ENCODE measurements at regions not wholly inside any gene's neighbourhood (a gene's known extent, or its start where the extent isn't known, plus 50 kb on each side); places are given as distances from the start of the nearest gene placed in this dataset.

DNA sequence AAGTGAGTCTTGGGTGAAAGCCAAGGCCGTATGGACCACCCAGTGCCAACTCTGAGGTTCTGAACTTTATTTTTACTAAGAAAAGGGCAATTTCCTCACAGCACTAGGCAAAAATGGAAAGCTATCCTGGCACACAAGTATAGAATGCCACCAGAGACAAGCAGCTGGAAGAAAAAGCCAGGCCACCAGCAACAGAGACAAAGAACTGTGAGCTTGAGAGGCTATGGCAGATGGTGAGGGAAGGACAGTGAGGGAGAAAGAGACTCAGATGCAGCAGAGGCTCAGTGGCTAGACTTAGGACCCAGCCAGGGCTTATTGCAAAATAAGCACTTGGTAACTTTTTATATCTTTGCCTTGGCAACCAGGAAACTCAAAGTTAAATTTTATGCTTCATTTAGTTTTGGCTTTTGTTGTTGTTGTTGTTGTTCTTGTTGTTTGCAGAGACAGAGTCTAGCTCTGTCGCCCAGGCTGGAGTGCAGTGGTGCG, 78.0 kb upstream of the BZW1 start:
- TF ChIP-seq POLR2A (IDR thresholded peaks at IDR 0.05; ENCODE audit: extremely low read depth, insufficient read length) (no peak), MYC (IDR thresholded peaks at IDR 0.05; ENCODE audit: low read depth, low read length) (no peak)
- TF ChIP-seq, protein P1, sequence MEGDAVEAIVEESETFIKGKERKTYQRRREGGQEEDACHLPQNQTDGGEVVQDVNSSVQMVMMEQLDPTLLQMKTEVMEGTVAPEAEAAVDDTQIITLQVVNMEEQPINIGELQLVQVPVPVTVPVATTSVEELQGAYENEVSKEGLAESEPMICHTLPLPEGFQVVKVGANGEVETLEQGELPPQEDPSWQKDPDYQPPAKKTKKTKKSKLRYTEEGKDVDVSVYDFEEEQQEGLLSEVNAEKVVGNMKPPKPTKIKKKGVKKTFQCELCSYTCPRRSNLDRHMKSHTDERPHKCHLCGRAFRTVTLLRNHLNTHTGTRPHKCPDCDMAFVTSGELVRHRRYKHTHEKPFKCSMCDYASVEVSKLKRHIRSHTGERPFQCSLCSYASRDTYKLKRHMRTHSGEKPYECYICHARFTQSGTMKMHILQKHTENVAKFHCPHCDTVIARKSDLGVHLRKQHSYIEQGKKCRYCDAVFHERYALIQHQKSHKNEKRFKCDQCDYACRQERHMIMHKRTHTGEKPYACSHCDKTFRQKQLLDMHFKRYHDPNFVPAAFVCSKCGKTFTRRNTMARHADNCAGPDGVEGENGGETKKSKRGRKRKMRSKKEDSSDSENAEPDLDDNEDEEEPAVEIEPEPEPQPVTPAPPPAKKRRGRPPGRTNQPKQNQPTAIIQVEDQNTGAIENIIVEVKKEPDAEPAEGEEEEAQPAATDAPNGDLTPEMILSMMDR (IDR thresholded peaks at IDR 0.05; ENCODE audit: low read depth, low read length) = no peak
- TF ChIP-seq, protein P2, sequence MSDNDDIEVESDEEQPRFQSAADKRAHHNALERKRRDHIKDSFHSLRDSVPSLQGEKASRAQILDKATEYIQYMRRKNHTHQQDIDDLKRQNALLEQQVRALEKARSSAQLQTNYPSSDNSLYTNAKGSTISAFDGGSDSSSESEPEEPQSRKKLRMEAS (IDR thresholded peaks at IDR 0.05; ENCODE audit: low read depth, low read length) = no peak
- DNase-seq (ENCODE audit: low read depth) = no peak

DNA sequence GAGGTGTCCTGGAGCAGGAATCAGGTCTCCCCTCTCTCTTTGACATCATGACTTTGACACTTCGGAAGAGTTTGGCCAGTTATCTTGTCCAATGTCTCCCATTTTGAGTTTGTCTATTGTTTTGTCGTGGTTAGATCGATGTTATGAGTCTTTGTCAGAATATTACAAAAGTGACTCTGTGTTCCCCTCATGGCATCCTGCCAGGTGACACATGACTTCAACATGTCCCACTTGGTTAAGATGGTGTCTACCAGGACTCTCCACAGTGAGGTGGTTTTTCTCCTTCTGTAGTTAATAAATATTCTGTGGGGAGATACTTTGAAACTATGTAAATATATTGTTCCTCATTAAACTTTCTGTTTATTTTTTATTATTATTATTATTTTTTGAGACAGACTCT, 76.6 kb upstream of the BZW1 start:
- no peak for DNase-seq (ENCODE audit: low read depth)
- no peak overlapping the region for H3K4me3 ChIP-seq (ENCODE audit: low read depth, low read length)
- TF ChIP-seq, protein P2 (IDR thresholded peaks at IDR 0.05; ENCODE audit: low read depth, low read length) = no peak
- no peak for TF ChIP-seq MYC (IDR thresholded peaks at IDR 0.05; ENCODE audit: low read depth, low read length)

More for the DNA sequence above, 78.0 kb upstream of the BZW1 start:
- H3K4me3 ChIP-seq (ENCODE audit: low read depth, low read length) = no peak overlapping the region

DNA sequence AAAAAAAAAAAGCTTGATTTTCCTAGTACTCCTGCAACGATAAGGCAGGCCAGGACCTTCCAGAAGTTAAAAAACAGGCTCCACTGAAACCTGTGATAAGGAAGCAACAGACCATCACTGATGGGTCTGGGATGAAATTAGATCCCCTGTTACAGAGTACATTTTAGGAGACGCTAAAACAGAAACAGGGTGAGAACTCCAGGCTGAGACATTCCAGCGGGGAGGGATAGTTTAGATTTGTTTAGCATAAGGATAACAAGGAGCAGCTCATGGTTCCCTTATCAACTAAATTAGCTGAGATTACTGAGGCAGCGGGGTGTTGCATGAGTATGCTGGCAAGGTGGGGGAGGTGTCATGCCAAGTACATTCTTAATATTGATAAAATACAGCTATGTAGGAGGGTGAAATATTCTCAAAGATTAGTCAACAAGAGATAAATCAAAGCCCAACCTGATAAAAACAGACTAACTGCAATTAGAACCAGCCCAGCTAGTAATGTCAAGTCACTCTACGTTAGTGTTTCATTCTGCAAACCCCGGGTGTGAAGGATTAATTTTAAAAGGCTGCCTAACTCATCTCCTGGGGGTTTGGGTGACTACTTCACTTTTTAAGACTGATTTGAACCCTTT, 75.0 kb upstream of the BZW1 start:
- no peak for DNase-seq (ENCODE audit: low read depth)
- TF ChIP-seq MYC (IDR thresholded peaks at IDR 0.05; ENCODE audit: low read depth, low read length) (no peak), POLR2A (IDR thresholded peaks at IDR 0.05; ENCODE audit: extremely low read depth, insufficient read length) (no peak)
- TF ChIP-seq, protein P2 (IDR thresholded peaks at IDR 0.05; ENCODE audit: low read depth, low read length) = no peak
- TF ChIP-seq, protein P1 (IDR thresholded peaks at IDR 0.05; ENCODE audit: low read depth, low read length) = no peak
- no peak overlapping the region for H3K4me3 ChIP-seq (ENCODE audit: low read depth, low read length)

DNA sequence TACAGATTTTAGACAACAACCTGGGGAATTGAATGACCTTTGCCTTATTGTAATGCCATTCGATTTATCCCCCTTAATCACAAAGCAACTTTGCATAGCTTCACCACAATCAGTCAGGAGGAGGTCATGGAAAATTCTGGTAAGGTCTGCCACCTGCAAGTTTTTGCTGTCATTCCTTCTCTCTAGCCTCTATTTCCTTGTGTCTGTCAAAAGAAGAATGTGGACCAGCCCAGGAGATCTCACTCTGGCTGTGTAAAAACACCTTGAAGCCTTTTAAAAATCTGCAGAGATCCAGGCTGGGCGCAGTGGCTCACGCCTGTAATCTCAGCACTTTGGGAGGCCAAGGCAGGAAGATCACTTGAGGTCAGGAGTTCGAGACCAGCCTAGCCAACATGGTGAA, 74.1 kb upstream of the BZW1 start:
- no peak for DNase-seq (ENCODE audit: low read depth)
- TF ChIP-seq POLR2A (IDR thresholded peaks at IDR 0.05; ENCODE audit: extremely low read depth, insufficient read length) (no peak), MYC (IDR thresholded peaks at IDR 0.05; ENCODE audit: low read depth, low read length) (no peak)
- TF ChIP-seq, protein P2 (IDR thresholded peaks at IDR 0.05; ENCODE audit: low read depth, low read length) = no peak
- TF ChIP-seq, protein P1 (IDR thresholded peaks at IDR 0.05; ENCODE audit: low read depth, low read length) = no peak

DNA sequence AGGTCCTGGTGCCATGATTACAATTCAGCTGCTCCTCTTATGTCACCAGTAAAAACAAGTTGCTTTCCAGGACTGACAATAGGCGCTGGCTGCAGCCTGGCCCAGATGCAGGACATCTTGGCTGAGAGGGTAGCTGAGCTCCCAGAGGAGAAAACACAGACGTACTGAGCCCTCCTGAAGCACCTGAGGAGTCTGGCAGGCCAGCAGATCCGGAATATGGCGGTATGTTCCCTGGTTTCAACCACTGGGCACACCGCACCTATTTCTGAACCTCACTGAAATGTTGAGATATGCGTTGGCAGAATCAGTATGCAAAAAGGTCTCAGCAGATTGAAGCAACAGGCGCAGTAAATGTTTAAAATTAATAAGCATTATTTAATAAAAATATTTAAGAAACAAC, 73.1 kb upstream of the BZW1 start:
- TF ChIP-seq MYC (IDR thresholded peaks at IDR 0.05; ENCODE audit: low read depth, low read length) (no peak), POLR2A (IDR thresholded peaks at IDR 0.05; ENCODE audit: extremely low read depth, insufficient read length) (no peak)
- TF ChIP-seq, protein P1 (IDR thresholded peaks at IDR 0.05; ENCODE audit: low read depth, low read length) = no peak
- TF ChIP-seq, protein P2 (IDR thresholded peaks at IDR 0.05; ENCODE audit: low read depth, low read length) = no peak
- no peak overlapping the region for H3K4me3 ChIP-seq (ENCODE audit: low read depth, low read length)
- DNase-seq (ENCODE audit: low read depth) = no peak

More for the DNA sequence above, 74.1 kb upstream of the BZW1 start:
- no peak overlapping the region for H3K4me3 ChIP-seq (ENCODE audit: low read depth, low read length)

DNA sequence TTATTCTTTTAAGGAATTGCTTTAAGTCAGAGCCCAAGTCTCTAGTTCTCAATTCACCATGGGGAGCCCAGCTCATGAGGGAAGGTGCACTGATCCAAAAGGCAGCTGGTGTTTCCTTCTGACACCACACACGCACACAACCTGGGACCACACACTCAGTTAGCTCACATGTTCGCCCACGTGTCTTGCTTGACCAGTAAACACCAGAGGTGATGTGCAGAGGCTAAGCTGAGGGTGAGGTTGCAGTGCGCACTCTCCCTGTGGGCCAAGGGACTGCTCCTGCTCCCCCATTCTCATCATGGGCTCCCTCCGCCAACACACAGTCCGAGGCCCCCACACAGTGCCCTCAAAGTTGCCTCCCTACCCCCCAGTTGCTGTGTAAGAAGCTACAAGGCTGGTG, 70.8 kb upstream of the BZW1 start:
- no peak overlapping the region for H3K4me3 ChIP-seq (ENCODE audit: low read depth, low read length)
- TF ChIP-seq, protein P2 (IDR thresholded peaks at IDR 0.05; ENCODE audit: low read depth, low read length) = no peak
- no peak for DNase-seq (ENCODE audit: low read depth)

Measured in NB4 (cell line).